Ammon's horn (tissue), 1 donor: ENCODE measurements at regions not wholly inside any gene's neighbourhood (a gene's known extent, or its start where the extent isn't known, plus 50 kb on each side); places are given as distances from the start of the nearest gene placed in this dataset.

ENCODE experiments used
- DNase-seq: peaks from one replicate; pipeline ENCODE4 v3.0.0-alpha.2; 2016; ENCODE audit warnings: low spot score

DNA sequence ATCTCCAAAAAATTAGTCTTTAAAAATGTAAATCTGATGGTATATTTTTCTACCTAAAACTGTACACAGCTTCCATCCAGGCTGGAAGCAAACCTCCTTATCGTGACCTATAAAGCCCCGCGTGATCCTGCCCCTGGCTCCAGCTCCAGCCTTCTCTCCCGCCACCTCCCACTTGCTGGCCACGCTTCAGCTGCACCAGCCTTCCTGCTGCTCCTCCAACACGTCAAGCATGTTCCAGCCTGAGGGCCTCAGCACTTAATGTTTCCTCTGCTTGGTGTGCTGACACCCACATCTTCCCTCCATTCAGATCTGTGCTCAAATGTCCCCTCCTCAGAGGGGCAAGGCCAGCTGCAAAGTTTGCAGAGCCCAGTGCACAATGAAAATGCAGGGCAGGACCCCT is 123.5 kb upstream of the MAGI3 start:
- DNase-seq = no peak

DNA sequence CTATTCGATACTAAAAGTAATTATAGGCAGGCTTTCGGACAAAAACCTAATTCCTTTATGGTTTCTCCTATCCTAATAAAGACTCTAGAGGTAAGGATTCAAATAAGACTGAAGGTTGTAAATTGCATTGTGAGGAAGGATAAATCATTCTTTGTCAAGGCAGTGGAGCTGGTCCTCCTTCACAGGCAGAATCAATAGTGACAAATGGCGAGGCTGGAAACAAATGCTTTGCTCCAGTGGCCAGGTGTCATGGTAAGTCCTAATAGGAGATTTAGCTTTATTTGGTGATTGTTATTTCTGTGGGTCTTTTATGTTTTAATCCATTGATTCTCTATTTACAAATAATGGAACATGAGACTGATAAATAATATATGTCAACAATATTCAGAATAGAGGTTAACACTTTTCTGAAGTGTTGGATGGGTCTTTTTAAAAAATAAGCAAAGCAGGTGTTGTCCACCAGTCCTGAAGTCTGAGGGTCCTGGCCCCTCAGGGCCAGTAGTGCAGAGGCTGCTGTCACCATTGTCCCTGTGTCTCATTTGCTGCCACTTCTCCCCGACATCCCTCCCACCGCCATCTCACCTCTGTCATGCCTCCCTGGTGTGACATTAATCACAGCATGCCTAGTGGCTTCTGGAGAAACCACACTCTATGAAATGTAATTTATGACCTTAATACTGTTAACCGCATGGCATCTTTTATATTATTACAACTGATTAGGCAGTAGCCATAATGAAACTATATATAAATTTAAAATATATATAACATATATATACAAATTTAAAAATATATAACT is 120.9 kb upstream of the MAGI3 start:
- no peak for DNase-seq

DNA sequence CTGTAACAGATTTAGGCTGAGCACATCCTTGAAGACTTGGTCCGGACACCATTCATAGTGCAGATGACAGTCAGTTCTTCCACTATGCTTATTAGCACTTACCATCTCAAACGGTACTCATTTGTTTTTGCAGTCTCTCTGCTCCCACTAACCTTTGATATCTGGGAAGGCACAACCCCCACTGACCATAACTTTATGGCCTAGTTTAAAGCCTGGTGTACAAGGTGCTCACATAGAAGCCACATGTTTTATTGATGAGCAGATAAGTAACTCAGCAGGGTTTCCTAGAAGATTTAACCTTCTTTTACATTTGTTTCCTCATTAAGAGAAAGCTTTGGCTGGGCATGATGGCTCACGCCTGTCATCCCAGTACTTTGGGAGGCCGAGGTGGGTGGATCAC is 119.3 kb upstream of the MAGI3 start:
- DNase-seq = no peak

DNA sequence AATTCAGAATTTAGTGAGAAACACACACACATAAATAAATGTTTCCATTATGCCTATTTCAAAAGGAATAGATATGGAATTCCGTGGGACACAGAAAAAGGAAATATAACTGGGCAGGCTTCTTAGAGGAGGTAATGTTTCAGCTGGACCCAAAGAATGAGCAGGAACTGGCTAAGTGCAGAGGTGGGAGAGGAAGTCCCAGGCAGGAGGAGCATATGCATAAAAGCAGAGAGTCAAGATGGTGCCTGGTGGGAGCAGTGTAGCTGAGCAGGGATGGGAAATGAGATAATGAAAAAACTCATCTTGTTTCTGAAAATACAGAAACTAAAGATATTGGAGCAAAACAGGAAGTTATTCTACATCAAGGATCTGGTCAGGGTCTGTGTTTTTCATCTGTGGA is 115.2 kb upstream of the MAGI3 start:
- DNase-seq = no peak

DNA sequence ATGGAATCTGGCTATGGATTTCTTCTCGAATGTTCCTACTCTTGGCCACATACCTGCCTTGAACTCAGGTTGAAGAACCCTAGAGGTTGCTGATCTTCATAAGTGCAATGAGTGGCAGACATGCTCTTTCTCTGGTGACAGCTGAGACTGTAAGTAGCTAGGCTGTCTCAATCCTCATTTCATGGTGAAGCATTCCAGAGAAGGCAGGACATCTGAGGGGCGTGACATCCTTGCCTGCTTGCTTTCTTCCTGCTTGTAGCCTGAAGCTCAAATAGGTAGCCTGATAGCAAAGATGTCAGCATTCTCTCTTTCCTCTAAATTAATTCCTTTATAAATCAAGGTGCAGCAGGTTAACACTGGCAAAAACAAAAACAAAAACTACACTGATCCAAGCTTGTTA is 114.6 kb upstream of the MAGI3 start:
- no peak for DNase-seq

DNA sequence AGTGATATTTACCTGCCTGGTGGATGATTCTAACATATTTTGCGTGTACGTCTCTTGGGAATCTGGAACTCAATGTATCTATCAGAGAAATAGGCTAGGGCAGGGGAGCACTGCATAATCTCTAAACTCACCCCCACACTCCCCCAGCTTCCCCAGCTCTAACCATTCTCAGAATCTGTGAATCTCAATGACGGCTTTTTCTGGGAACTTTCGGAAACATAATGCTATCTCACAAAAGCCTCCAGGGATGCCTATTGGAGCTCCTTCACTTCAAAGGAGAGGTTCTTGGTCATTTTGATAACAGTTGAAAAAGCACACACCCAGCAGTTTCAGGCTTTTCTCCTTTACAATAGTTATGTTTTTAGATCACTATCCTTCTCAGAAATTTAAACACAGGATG is 113.8 kb upstream of the MAGI3 start:
- DNase-seq = no peak

DNA sequence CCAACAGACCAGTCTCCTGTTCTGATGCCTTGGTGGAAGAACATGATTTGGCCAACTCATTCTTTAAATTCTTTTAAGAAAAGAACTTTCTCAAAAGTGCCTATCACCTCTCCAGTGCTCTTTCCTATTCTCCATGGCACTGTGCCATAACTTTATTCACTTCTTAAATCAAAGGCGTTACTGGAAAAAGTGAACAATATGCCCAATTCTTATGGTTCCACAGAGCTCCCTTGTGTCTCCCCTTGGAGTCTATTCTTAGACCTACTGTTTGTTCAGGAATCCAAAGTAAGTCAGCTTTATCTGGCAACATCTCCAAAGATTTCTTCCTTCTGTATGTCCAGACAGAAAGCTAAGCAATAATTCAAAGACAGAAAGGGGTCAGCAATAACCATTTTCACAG is 111.9 kb upstream of the MAGI3 start:
- DNase-seq = no peak

DNA sequence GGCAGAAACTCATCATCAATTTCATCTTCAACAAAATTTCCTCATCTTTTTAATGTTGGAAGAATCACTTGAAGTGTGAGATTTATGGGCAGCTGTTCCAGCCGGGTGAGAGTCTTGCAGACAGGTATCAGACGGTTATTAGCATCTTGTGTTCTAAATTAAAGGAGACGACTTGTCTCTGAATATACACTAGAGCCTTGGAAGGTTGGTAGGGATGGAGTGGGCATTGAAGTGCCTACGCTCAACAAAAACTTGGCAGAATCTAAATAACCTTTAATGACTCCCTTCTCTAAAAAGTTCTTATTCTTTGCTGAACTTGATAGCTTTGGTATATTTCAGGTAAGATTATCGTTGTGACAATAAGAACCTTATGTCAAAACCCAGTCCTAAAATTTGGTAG is 111.5 kb upstream of the MAGI3 start:
- no peak for DNase-seq

DNA sequence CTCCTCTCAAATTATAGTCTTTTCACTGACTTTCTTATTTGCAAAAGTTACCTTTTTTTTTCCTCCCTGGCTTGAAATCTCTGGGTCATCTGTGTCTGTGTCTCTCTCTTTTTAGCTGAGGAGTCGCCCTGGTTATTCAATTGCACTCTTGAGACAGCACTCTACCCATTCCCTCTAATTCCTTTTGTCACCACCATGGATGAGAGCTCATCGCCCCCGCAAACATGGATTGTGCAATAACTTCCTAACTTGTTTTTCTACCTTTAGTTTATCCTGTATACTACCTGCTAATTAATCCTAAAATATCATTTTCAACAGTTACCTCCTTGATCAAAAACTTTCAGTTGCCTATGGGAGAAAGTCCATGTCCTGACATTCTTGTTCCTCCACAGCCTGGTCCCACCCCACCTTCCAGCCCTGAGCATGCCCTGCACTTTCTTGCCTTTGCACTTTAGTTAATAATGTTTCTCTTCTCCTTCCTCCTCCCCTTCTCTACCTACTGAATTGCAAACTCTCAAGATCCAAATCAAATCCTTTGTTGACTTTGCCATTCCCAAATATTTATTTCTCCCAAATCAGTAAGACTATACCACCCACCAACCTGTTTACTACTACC is 110.4 kb upstream of the MAGI3 start:
- no peak for DNase-seq

DNA sequence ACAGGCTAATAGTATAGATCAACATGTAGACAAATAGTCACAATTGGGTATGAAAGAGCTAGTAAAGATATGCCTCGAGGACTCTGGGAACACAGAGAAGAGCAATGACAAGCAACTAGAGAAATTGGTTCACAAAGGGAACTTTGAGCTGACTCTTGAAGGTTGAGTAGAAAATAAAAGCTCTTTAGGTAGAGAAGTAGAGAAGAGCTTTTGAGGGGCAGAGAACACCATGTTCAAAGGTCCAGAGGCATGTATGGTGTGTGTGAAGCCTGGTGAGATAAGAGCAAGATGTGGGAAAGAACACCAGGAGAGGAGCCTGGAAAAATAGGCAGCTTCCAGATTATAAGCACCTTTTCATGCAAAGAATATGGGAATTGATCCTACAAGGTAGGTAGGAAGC is 109.7 kb upstream of the MAGI3 start:
- no peak for DNase-seq

DNA sequence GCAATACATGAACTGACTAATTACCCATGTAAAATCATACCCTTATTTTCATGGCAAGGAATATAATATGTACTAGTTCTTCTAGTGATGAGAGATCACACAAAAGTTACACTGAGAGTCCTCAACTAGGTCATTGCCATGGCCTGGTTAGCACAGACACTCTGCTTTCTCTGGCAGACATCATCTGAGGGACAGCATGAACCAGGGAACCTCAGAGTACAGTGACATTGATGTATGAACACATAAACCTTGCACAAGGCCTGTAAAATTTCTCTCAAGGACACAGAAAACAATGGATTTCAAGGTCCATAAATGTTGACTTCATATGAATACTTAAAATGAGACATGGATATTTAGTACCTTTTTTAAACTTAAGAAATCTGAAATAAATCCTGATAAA is 108.8 kb upstream of the MAGI3 start:
- DNase-seq = no peak

DNA sequence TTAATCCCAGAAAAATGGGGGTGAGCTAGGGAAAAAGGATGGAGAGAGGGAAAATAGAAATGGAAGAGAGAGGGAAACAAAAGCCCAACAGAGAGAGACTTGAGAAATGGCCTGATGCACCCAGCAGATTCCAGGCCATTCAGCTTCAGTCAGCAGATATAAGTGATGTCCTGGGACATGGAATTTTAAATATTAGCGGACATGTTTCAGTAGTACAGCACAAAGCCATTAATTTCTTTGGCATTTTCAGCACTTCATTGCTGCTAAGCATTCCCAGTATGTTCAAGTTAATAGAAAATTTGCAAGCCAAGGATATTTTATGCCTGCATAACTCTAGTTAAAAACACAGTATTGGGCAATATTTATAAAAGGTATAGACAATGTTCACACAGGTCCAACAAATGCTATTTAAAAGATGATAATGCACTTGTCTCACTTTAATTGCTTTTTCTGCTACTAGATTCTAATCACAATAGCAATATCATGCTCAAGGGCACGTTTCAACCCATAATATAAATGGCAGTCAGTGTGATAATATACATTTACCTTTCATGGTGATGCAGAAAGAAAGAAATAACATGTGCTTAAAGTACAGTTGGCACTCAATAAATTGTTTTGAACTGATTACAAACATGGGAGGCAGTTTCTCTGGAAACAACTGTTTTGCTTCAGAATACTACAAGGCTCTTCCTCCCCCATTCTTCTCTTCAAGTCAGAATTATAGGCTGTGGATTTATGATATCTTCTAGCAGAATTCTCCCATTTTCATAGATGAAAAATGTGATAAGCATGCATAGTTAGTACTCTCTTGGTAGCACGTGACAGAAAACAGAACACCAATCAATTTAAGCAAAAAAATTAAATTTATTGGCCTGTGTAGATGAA is 108.1 kb upstream of the MAGI3 start:
- DNase-seq = no peak

DNA sequence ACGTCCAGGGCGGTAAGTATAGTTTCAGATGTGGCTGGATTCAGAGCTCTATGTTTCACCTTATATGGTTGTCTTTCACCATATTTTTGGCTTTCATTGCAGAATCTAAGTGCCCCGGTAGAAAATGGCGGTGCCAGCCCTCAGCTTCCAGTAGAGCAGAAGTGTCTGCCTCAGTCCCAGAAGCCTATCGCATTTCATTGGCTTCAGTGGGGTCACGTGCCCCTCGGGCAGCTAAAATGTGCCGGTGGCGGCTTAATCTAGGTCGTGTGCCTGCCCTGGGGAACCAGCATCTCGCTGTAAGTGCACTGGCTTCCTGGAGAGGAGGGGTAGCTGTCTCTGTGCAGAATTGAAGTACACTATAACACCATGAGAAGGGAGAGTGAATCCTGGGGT is 107.4 kb upstream of the MAGI3 start:
- no peak for DNase-seq

DNA sequence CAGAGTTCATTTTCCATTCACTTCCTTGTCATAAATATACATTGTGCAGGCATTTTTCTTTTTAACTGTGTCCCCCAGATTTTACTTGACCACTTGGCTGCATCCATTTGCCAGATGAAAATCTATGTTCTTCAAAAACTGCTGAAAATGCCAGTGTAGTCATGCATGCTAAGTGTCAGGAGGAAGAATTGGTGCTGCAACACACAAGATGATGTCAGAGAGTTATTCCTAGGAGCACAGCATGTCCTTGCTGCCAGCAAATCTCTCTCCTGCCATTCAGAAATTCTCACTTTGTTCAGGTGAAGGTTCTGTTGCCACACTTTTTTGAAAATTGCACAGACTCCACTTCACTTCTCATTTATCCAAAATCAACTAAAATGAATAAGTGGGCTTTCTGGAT is 106.4 kb upstream of the MAGI3 start:
- DNase-seq = no peak

DNA sequence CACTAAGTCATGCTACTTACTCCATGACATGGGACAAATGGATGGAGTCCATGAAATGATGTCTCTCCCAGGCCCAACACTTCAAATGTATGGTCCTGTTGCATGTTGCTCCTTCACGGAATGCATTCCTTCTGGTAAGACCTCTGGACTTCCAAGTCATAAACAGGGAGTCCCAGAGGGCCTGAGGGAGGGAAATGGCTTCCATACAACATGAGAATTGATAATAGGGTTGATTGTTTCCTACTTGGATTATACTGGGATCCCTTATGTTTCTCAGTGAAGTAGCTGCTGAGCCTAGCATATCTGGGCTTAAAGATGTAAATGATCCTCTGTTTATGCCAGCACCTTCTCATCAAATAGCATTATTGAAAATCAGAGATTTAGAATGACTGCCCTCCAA is 104.2 kb upstream of the MAGI3 start:
- no peak for DNase-seq

DNA sequence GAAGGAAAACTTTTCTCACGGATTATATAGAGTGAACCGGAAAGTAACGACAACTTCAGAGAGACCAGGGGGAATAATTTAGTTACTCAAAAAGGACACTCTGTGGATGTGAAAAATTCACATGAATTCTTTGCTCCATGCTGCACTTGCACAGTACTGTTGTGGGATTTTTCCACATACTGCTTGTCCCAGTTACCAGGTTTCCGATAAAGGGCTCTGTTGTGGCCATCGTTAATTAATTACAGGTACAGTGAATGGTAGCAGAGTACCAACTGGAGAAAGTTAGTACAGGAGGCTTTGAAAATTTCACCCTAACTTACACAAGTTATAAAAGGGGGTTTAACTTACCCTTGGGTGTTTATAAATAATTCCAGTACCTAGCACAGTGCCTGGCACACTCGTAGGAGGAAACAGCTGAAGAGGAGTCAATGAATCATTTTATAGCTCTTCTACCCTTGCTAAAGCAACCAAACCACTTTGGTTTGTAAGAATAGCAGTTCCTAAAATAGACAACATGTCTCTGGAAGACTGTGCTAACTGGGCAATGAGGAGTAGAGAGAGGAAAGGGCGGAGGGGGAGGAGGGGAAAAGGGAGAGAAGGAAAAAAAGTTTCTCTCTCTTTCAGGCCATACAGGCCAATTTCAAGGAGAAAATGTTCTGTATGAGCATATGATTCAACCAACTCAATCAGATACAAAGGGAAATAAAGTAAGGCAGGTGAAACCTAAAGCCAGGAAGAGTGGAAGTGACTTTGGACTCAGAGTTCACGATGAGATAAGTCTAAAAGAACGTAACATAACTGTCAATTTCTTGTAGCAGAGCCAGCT is 98.3 kb upstream of the MAGI3 start:
- DNase-seq = no peak

DNA sequence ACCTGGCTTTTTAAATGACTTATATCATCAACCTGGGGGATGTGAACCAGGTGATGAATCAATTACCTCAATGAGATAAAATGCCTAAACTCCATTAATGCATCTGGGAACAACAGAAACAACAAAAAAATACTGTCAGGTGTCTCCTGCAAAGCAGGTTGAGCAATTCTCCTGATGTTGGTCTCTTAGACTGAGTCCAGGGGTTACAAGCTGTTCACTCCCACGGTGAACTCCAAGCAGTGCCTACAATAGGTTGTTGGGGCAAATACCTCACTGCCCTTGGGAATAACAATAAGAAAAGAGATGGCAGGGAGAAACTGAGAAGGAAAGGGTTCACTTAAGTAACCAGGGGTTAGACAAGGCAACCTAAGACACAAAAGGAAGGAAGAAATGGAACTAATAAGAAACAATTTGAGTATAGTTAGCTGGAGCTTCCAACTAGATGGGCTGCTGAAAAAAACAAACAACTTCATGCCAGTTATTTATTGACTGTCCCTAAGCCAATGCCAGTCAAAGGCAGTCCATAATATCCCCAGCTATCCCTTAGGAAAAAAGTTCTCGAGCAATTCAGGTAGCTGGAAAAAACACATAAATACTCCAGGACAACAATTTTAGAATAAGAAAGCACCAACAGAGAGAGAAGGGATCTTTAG is 97.6 kb upstream of the MAGI3 start:
- DNase-seq = no peak

DNA sequence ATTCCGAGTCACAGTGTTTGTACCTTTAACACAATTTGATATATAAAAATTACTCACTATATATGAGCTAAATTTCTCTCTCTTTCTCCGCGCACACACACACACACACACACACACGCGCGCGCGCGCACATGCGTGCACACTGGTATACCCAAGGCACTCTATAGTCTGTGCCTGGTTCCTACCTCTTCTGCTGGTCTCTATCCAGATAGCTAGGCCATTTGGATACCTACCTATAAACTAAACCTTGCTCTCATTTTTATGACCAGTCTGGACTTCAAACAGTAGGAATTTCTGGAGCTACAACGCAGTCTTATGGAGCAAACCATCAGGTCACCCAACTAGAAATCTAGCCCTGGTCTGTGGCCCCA is 97.1 kb upstream of the MAGI3 start:
- DNase-seq = no peak

DNA sequence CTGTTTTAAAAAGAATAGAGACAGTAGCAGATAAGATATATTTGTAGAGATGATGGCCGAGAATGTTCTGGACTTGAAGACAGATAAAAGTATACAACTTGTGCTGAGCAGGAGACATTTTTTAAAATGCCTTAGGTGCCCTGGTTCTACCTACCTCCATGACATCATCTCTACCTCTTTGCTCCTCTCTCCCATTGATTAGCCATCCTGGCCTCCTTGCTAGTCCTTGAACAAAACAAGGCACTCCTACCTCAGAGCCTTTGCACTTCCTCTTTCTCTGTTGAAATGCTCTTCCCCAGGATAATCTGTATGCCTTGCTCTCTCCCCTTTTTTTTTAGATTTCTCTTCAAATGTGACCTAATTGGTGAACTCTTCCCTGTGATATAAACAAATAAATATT is 92.6 kb upstream of the MAGI3 start:
- DNase-seq = no peak

DNA sequence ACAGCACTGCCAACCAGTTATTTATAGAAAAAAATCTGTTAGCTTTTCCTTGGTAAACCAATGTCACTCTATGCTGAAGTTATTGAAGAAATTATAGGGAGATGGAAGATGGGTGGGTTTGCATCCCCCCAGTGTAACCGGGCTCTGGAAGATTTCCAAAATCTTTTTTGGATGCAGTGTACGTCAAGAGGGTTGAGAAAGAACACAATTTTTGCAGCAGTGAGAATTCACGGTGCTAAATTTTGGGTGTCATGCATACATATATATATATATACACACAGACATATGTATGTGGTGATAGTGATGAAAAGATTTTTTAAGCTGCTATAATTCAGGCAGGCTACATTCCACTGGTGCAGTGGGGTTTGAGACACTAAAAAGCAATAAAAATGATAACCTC is 91.4 kb upstream of the MAGI3 start:
- DNase-seq = no peak

DNA sequence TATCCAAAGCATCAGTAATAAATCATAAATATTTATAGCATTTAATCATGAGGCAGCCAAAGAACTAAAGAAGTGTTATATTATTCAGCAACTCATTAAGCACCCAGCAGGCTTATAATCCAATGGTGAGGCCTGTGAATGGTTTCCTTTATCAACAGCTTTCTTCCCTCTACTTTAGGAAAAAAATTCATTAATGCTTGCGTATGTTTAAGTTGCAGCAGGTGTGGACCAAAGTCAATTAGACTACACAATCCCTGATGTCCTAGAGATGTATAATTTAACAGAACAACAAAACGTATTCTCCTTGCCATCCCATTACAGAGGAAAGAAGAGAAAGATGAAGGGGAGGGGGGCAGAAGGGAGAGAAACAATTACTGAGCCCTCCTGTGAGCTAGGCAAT is 87.7 kb upstream of the MAGI3 start:
- DNase-seq = no peak

DNA sequence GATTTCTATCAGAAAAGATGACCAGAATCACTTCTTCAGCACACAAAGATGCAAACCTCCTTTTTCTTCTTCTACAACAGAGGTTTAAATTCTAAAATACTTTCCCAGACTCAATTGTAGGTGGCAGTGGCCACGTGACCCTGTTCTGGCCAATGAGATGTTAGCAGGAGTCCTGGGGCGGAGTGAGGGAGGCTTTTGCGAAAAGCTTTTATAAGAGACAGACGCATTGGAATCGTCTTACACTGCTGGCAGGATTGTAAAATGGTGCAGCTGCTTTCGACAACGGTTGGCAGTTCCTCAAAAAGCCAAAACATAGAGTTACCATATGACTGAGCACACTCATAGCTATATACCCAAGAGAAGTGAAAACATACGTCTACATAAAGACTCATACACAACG is 87.0 kb upstream of the MAGI3 start:
- no peak for DNase-seq
